Activated CD4-positive, CD25-positive, alpha-beta regulatory T cell treated with anti-CD3 and anti-CD28 coated beads, Interleukin-2, amount 50 U/mL, for 24 hours (primary cell): ENCODE measurements at regions not wholly inside any gene's neighbourhood (a gene's known extent, or its start where the extent isn't known, plus 50 kb on each side); places are given as distances from the start of the nearest gene placed in this dataset.

Experiments
- ATAC-seq, 2 donors: fragments of 150-1000 bp; cut with Tn5 transposase; one replicate each; pipeline ENCODE4 v1.10.0; 2021; ENCODE audit warnings: mild to moderate bottlenecking in 1 of 2, moderate library complexity in 1 of 2

DNA sequence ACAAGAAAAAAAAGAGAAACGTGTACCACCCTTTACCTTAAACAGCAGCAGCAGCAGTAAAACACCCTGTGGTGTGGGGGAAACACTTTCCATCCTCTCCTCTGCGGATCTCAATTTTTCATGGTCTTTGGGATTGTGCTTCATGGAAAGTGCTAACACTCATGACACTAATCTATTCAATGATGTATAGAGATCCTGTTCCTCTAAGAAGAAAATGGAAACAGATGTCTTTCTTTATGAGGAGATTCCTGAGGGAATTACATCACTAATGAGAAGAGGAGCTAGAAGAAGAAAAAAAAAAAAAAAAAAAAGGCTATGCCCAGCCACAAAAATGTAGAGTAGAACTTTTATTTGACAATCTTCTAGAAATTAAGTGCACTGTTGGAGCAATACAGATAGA, 62.9 kb upstream of the NDST3 start:
- no peak for ATAC-seq

DNA sequence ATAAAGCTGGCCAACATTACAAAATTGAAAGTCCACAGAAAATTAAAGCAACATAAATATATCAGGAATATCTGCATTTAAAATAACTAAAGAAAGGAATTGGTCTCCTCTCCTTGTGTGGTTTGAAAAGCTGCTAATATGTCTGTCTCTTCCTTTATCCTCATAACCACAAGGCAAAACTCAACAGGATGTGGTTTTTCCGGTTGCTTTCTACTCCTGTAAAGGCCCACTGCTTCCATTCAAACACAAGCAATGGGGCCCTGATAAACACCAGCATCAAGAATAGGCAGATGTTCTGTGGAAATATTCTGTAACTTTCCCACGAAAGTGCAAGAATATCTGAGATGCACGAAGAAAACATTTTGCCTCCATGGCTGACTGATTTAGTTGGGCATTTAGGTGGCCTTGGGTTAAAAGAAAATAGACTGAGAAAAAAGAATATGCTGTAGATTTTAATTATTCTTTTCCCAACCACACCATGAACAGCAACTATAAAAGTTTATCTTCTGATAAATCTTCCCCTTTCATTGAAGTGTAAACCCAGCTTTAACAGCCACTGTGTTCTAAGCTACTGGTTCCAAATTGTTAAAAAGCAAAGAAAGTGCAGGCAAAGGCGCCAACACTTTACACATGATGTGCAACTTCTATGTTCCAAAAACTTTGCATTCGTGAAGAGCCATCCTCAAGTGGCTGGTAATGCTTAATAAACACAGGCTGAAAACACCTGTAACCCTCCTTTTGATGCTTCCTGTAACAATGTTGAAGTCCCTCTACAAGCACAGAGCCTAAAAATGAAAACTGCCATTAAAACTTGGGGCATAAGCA, 50.5 kb upstream of the NDST3 start:
- ATAC-seq: no peak

DNA sequence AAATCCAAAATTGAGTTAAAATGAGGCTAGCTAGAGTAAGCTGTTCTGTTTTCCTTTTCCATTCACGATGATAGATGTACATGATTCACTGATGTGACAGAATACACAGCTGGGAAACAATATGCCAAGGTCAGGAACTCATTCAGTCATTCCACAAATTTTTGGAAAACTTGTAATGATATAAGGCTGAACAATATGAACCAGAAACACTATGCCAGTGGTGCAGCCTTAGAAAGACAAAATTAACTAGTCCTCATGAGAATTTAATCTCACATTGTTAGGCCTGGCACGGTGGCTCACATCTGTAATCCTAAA, 50.0 kb upstream of the NDST3 start:
- no peak for ATAC-seq
